ENCODE measurements at regions not wholly inside any gene's neighbourhood (a gene's known extent, or its start where the extent isn't known, plus 50 kb on each side); places are given as distances from the start of the nearest gene placed in this dataset.

GRCh38 chr12:124647316-124647715 is 79.9 kb upstream of the NCOR2 start:
- no peak overlapping the region for H3K14ac ChIP-seq (ENCODE audit: insufficient read depth, low read length)
- H4K91ac ChIP-seq (ENCODE audit: insufficient read length, low read depth, low read length) = no peak overlapping the region
- TF ChIP-seq, protein P1, sequence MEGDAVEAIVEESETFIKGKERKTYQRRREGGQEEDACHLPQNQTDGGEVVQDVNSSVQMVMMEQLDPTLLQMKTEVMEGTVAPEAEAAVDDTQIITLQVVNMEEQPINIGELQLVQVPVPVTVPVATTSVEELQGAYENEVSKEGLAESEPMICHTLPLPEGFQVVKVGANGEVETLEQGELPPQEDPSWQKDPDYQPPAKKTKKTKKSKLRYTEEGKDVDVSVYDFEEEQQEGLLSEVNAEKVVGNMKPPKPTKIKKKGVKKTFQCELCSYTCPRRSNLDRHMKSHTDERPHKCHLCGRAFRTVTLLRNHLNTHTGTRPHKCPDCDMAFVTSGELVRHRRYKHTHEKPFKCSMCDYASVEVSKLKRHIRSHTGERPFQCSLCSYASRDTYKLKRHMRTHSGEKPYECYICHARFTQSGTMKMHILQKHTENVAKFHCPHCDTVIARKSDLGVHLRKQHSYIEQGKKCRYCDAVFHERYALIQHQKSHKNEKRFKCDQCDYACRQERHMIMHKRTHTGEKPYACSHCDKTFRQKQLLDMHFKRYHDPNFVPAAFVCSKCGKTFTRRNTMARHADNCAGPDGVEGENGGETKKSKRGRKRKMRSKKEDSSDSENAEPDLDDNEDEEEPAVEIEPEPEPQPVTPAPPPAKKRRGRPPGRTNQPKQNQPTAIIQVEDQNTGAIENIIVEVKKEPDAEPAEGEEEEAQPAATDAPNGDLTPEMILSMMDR (conservative IDR thresholded peaks at IDR 0.05) = no peak
- H3K9me3 ChIP-seq (ENCODE audit: control insufficient read depth, low read depth, low read length) = peaks cover 10% of the 10 kb centered on the region
- no peak overlapping the region for H2BK20ac ChIP-seq (ENCODE audit: low read depth, low read length, poor library complexity, severe bottlenecking)
- no peaks in the 10 kb centered on the region; the same call in 1 of the 2 replicates for H3K4me1 ChIP-seq (ENCODE audit: insufficient read depth, low read length)
- Mint-ChIP-seq H3K36me3 (ENCODE audit: insufficient read depth in 1 of 3, low read depth in 3 of 3) (peaks cover 6 to 24% (median 11%) of the 10 kb centered on the region in 3 experiments), H3K4me3 (no peak overlapping the region), H3K27ac (no peak overlapping the region), H3K27me3 (ENCODE audit: low read depth) (peaks cover 6% of the 10 kb centered on the region), H3K4me1 (peaks cover 11 to 15% of the 10 kb centered on the region in 2 experiments), H3K9me3 (peaks cover 26 to 29% of the 10 kb centered on the region in 2 experiments)
- H3T11ph ChIP-seq (ENCODE audit: low read length) = no peak overlapping the region
- no peak overlapping the region for H2BK15ac ChIP-seq (ENCODE audit: low read depth, low read length)
- no peaks in the 10 kb centered on the region for H3K79me2 ChIP-seq (ENCODE audit: insufficient read depth, low read length)
- no peak overlapping the region for H3K23ac ChIP-seq (ENCODE audit: insufficient read length, low read depth, low read length)
- WGBS (ENCODE audit: extremely low coverage, insufficient read length, low lambda C conversion rate) = no CpG with 5 or more reads among the region's 6 CpGs
- no peak overlapping the region for H3K56ac ChIP-seq (ENCODE audit: insufficient read length, low read depth, low read length)
- no peak overlapping the region for H4K8ac ChIP-seq (replicated peaks; ENCODE audit: insufficient read length, low read depth, low read length)
- H3K27ac ChIP-seq (ENCODE audit: insufficient read length, low read depth, low read length) = no peak overlapping the region
- no peaks in the 10 kb centered on the region for H4K20me1 ChIP-seq (ENCODE audit: control insufficient read depth, insufficient read depth, insufficient read length)
- H2AFZ ChIP-seq (ENCODE audit: low read length) = no peak overlapping the region
- no peak overlapping the region for H2BK12ac ChIP-seq (ENCODE audit: insufficient read length, low read depth, low read length)
- no peak overlapping the region for H2BK120ac ChIP-seq (ENCODE audit: low read depth, low read length, poor library complexity, severe bottlenecking)
- no peak overlapping the region for H4K5ac ChIP-seq (ENCODE audit: insufficient read length, low read depth, low read length)
- H3K9ac ChIP-seq (ENCODE audit: extremely low read depth, insufficient read length, low read length) = no peak overlapping the region
- H3K23me2 ChIP-seq (ENCODE audit: insufficient read length, low read depth, low read length, poor library complexity, severe bottlenecking) = no peaks in the 10 kb centered on the region
- no peak overlapping the region for H3K4ac ChIP-seq (ENCODE audit: low read depth, low read length)
- H2BK5ac ChIP-seq (ENCODE audit: insufficient read length, low read length) = no peak overlapping the region
- no peak overlapping the region for H3K18ac ChIP-seq (ENCODE audit: insufficient read length, low read depth, low read length)
- no peak overlapping the region for H3K4me2 ChIP-seq (ENCODE audit: insufficient read depth, insufficient read length, low read length)
- no peaks in the 10 kb centered on the region for H3K27me3 ChIP-seq (ENCODE audit: insufficient read depth, low read length)
- DNase-seq = no peak
- H2AK5ac ChIP-seq (ENCODE audit: insufficient read length, low read length) = no peak overlapping the region
- H3K79me1 ChIP-seq (ENCODE audit: insufficient read depth, low read depth, low read length, poor library complexity, severe bottlenecking) = no peaks in the 10 kb centered on the region

All from H9 (cell line).